GM10248 (cell line): ENCODE measurements at regions not wholly inside any gene's neighbourhood (a gene's known extent, or its start where the extent isn't known, plus 50 kb on each side); places are given as distances from the start of the nearest gene placed in this dataset.
"Not testable (repeated sequence)": the region's sequence is repeated elsewhere in the genome, so short reads cannot be mapped to it uniquely, and the experiment has no call there.

ENCODE experiments used
- CTCF ChIA-PET: fragments of 300-600 bp; sonication (Branson Sonifier 250); formaldehyde crosslinking; extraction: SDS; loops from one replicate; lab custom pipeline; 2021; ENCODE audit warnings: antibody characterized with exemption; lab: Yijun Ruan, JAX
- POLR2A ChIA-PET: fragments of 350-650 bp; sonication (Branson Sonifier 250); formaldehyde crosslinking; extraction: SDS; loops from one replicate; lab custom pipeline; 2020; ENCODE audit warnings: antibody characterized with exemption; lab: Yijun Ruan, JAX
- DNase-seq: peaks from one replicate; pipeline ENCODE4 v3.0.0; 2012; ENCODE audit errors: extremely low spot score
- CTCF ChIP-seq: IDR thresholded peaks from 2 replicates; pipeline ENCODE4 v1.5.1; 2012; ENCODE audit warnings: mild to moderate bottlenecking, low read depth; ENCODE audit errors: extremely low read depth, missing control alignments, control extremely low read depth

DNA sequence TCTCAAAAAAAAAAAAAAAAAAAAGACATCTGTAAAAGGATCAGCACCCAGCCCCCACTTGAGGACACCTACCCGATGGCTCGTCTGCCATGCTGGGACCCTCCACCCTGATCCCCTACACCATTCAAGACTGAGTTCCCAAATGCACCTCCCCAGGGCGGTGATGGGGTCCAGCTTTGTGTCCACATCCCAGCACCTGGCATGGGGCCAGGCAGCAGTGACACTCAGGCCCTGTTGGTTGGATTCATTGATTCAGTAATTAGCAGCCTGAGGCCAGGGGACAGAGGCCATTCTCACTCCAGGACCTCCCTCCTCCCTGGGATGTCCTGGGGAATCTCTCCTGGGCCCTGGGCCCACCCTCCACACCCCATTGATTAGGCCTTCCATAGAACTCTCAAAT lies 88.8 kb upstream of the RUFY1 start:
- DNase-seq, result no peak
- CTCF ChIA-PET, result no interaction called here
- no peak for TF ChIP-seq CTCF
- POLR2A ChIA-PET, result no interaction called here

GRCh38 chr5:179459771-179460170 lies 90.6 kb upstream of the RUFY1 start:
- ChIA-PET CTCF (no interaction called here), POLR2A (no interaction called here)
- TF ChIP-seq CTCF, result no peak
- DNase-seq, result no peak

DNA sequence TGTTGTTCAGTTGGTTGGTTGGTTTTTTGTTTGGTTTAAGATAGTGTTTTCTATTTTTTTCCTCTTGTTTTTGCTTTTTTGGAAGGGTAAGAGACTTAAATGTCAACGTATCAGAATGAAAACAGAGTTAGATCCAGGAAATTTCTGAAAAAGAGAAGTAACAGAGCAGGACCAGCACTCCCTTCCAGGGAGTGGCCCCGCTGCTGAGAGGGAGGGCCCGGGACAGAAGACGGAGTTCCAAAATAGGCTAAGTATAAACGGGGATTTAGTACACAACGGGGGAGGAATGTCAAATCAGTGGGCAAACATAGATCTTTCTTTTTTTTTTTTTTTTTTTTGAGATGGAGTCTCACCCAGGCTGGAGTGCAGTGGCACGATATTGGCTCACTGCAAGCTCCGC lies 92.7 kb upstream of the RUFY1 start:
- CTCF ChIA-PET, result no interaction called here
- POLR2A ChIA-PET, result no interaction called here
- DNase-seq, result no peak
- TF ChIP-seq CTCF, result no peak

- CTCF ChIA-PET, POLR2A ChIA-PET, DNase-seq: not testable (repeated sequence)
These were observed 94.3 kb upstream of the RUFY1 start for GRCh38 chr5:179456075-179456474.

GRCh38 chr5:179455320-179455719 lies 95.0 kb upstream of the RUFY1 start:
- DNase-seq, result no peak
- no peak for TF ChIP-seq CTCF
- POLR2A ChIA-PET, result no interaction called here
- CTCF ChIA-PET, result no interaction called here

DNA sequence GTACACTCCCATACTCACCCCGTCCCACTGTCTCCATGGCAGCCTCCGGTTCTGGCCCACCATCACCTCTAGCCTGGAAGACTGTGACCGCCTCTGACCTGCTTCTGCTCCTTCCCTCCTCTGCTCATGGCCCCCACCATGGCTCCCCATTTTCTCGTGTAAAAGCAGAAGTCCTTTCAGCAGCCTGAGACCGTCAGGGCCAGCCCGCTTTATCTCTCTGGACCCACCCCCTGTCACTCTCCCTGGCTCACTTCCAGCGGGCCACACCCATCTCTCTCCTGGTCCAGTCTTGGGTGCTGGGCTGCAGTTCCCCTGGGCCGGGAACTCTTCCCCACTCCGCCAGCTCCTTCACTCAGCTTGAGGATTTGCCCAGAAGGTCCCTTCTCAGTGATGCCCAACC lies 96.0 kb upstream of the RUFY1 start:
- CTCF ChIA-PET, result interaction anchor here (1.0 kb wide), 1 partner anchor 35 kb away, joined by 3 read pairs; no protein-coding TSS in a partner anchor
- no peak for TF ChIP-seq CTCF
- DNase-seq, result no peak
- POLR2A ChIA-PET, result no interaction called here

- CTCF ChIA-PET, result no interaction called here
- POLR2A ChIA-PET, result no interaction called here
- no peak for DNase-seq
- TF ChIP-seq CTCF, result no peak
These were observed 96.7 kb upstream of the RUFY1 start for GRCh38 chr5:179453616-179454015.
